Motor neuron (in vitro differentiated cells): ENCODE measurements at regions not wholly inside any gene's neighbourhood (a gene's known extent, or its start where the extent isn't known, plus 50 kb on each side); places are given as distances from the start of the nearest gene placed in this dataset.

Experiments used
- ATAC-seq, 8 experiments: fragments of 200-7000 bp; cut with Tn5 transposase; replicated peaks in 6 of 8; 2 replicates each; pipeline ENCODE4 v1.8.0; 2021; ENCODE audit warnings: mild to moderate bottlenecking in 8 of 8, moderate library complexity in 8 of 8
- H3K27ac ChIP-seq, 2 donors: fragments of 250-450 bp; sonication (Bioruptor Pico); 2 replicates each; pipeline ENCODE4 v1.9.0; 2021; ENCODE audit warnings: antibody characterized with exemption in 2 of 2, mild to moderate bottlenecking in 2 of 2, moderate library complexity in 1 of 2
- H3K4me1 ChIP-seq, 2 donors: fragments of 250-450 bp; sonication (Bioruptor Pico); replicated peaks in 1 of 2; 2 replicates each; pipeline ENCODE4 v1.6.1; 2021; ENCODE audit warnings: antibody characterized with exemption in 2 of 2, mild to moderate bottlenecking in 2 of 2, moderate library complexity in 1 of 2
- H3K4me3 ChIP-seq, 5 donors: fragments of 250-450 bp; sonication (Bioruptor Pico); 2 replicates each; pipeline ENCODE4 v1.9.0; 2021; ENCODE audit warnings: antibody characterized with exemption in 5 of 5, mild to moderate bottlenecking in 5 of 5, moderate library complexity in 4 of 5
- WGBS, 10 experiments: fragments of 450-650 bp; shearing (Covaris generic); methylation state at CpG; one replicate each; pipeline ENCODE4 v1.0.0; 2022; 5-methylcytosine and 5-hydroxymethylcytosine counted together
- in situ Hi-C, 9 experiments: fragments of 400-800 bp; cut with MboI; loops; one replicate each; pipeline ENCODE4 v1.15.0; 2021; ENCODE audit warnings: low sequenced_read_pairs in 9 of 9, low pct_unique_long_range_greater_than_20kb in 2 of 9; ENCODE audit not compliant: unreplicated experiment in 9 of 9

DNA sequence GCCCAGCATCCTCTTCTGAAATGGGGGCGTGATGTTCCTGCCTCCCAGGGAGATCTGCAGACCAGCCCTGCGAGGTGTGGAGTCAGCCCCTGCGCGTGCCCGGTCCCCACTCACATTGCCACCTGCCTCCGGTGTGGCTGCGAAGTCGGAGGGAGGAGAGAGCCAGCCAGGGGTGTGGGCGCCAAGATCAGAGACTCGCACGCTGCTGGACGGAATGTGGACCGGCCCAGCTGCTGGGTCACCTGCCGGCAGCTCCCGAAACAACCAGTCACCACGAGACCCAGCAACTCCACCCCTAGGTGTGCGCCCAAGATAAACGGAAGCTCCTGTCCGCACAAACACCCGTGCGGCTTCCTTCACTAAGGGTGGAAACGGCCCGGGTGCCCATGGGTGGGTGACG lies 51.1 kb upstream of the EGFL7 start:
- in situ Hi-C loops: no loop called here
- ATAC-seq: no peak
- WGBS, 10 experiments: 86 to 100% (median 94%) methylated on average over 1 to 8 of the region's 24 CpGs; no CpG with 5 or more reads in 5 of the 10 experiments
- no peak overlapping the region for H3K27ac ChIP-seq
- H3K4me3 ChIP-seq: no peak overlapping the region
- H3K4me1 ChIP-seq: peaks cover 40 to 44% of the 10 kb centered on the region in 2 donors

- Histone ChIP-seq H3K4me1 (peaks cover 45 to 46% of the 10 kb centered on the region in 2 donors), H3K27ac (no peak overlapping the region), H3K4me3 (no peak overlapping the region)
- WGBS, 10 experiments: 100% methylated on average over 2 of the region's 11 CpGs; no CpG with 5 or more reads in 9 of the 10 experiments
- no peak for ATAC-seq
- in situ Hi-C loops: no loop called here
Observed at GRCh38 chr9:136611119-136611518, 51.6 kb upstream of the EGFL7 start.

DNA sequence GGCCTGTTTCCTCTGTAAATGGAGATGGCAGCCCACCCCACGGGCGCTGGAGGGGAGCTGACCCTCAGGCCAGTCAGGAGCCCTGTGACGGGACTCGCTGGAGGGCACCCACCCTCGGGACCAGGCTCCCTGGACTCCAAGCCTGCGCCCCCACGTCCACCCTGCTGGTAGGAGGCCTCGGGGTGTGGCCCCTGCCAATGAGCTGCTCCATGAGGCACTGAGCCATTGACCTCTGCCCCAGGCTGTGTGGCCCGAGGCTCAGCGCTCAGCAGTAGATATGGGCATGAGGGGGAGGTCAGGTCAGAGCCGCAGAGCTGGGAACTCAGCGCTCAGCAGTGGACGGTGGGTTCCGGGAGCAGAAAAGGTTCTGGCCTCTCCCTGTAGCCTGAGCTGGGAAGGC lies 52.3 kb upstream of the EGFL7 start:
- WGBS, 10 experiments: no CpG with 5 or more reads among the region's 14 CpGs
- Histone ChIP-seq H3K4me1 (peaks cover 47% of the 10 kb centered on the region in 2 donors), H3K27ac (no peak overlapping the region), H3K4me3 (no peak overlapping the region)
- in situ Hi-C loops: no loop called here
- ATAC-seq: no peak

GRCh38 chr9:136609838-136610311 lies 52.8 kb upstream of the EGFL7 start:
- in situ Hi-C loops: no loop called here
- no CpG with 5 or more reads among the region's 17 CpGs for WGBS, 10 experiments
- ATAC-seq: peak in 1 of 8 experiments; percentile 6
- Histone ChIP-seq H3K4me3 (no peak overlapping the region), H3K4me1 (peaks cover 41 to 44% of the 10 kb centered on the region in 2 donors), H3K27ac (no peak overlapping the region)

GRCh38 chr9:136609160-136609475 lies 53.6 kb upstream of the EGFL7 start:
- no CpG with 5 or more reads among the region's 6 CpGs for WGBS, 10 experiments
- Histone ChIP-seq H3K4me1 (peaks cover 33 to 38% of the 10 kb centered on the region in 2 donors), H3K27ac (no peak overlapping the region), H3K4me3 (no peak overlapping the region)
- ATAC-seq: no peak
- in situ Hi-C loops: no loop called here

- peaks cover 28 to 32% of the 10 kb centered on the region in 2 donors for H3K4me1 ChIP-seq
- no peak overlapping the region for H3K4me3 ChIP-seq
- no peak overlapping the region for H3K27ac ChIP-seq
- in situ Hi-C loops: no loop called here
- no peak for ATAC-seq
- 0 to 85% (median 80%) methylated on average over 1 to 4 of the region's 16 CpGs; no CpG with 5 or more reads in 5 of the 10 experiments for WGBS, 10 experiments
Observed at GRCh38 chr9:136608348-136609159, 54.2 kb upstream of the EGFL7 start.

GRCh38 chr9:136607334-136607919 lies 55.3 kb upstream of the EGFL7 start:
- no peak overlapping the region for H3K4me3 ChIP-seq
- peaks cover 32 to 40% of the 10 kb centered on the region in 2 donors for H3K4me1 ChIP-seq
- no peak overlapping the region for H3K27ac ChIP-seq
- no peak for ATAC-seq
- WGBS, 10 experiments: 100% methylated on average over 1 to 2 of the region's 17 CpGs; no CpG with 5 or more reads in 8 of the 10 experiments
- in situ Hi-C loops: no loop called here

GRCh38 chr9:136606687-136607333 lies 55.9 kb upstream of the EGFL7 start:
- peak in 6 of 8 experiments; percentile 29 to 61 (median 44) for ATAC-seq
- in situ Hi-C loops: no loop called here

DNA sequence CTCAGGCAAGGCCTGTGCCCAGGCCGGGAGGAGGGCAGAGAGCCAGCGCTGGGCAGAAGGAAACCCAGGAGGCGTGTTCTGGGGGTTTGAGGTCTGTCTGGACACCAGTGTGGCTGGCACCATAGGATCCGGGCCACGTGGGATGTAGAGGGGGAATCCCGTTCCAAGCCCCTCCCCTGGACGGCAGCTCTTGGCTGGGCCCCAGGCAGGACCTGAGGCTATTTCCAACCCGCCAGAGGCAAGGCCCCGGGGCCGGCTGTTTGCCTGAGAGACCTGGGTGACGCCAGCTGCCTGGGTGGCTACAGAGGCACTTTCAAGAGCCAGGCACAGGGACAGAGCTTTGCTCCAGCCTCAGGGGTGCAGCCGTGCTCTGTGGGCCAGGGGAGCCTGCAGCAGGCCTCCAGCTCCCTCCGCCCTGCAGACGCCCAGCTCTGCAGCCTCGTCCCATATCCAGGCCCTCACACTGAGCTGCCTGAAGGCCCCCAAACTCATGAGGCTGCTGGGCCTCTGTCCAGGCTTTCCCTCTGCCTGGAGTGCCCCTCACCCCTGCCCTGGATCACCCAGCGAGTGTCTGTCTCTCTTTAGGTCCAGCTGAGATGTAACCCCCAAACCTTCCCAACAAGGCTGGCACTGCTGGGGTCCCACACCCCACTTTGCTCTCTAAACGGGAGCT lies 56.6 kb upstream of the EGFL7 start:
- H3K4me1 ChIP-seq: peaks cover 37 to 45% of the 10 kb centered on the region in 2 donors
- 45 to 94% methylated on average over 3 to 4 of the region's 17 CpGs; no CpG with 5 or more reads in 8 of the 10 experiments for WGBS, 10 experiments
- peak in 3 of 8 experiments; percentile 1 to 31 (median 24) for ATAC-seq
- no peak overlapping the region for H3K4me3 ChIP-seq
- in situ Hi-C loops: no loop called here
- peak overlapping the region in 1 of 2 donors; percentile 31 for H3K27ac ChIP-seq

More at GRCh38 chr9:136606687-136607333, 55.9 kb upstream of the EGFL7 start:
- peaks cover 37 to 45% of the 10 kb centered on the region in 2 donors for H3K4me1 ChIP-seq
- WGBS, 10 experiments: 40 to 100% (median 59%) methylated on average over 1 to 5 of the region's 19 CpGs; no CpG with 5 or more reads in 6 of the 10 experiments
- H3K27ac ChIP-seq: peak overlapping the region in 1 of 2 donors; percentile 31
- H3K4me3 ChIP-seq: no peak overlapping the region

DNA sequence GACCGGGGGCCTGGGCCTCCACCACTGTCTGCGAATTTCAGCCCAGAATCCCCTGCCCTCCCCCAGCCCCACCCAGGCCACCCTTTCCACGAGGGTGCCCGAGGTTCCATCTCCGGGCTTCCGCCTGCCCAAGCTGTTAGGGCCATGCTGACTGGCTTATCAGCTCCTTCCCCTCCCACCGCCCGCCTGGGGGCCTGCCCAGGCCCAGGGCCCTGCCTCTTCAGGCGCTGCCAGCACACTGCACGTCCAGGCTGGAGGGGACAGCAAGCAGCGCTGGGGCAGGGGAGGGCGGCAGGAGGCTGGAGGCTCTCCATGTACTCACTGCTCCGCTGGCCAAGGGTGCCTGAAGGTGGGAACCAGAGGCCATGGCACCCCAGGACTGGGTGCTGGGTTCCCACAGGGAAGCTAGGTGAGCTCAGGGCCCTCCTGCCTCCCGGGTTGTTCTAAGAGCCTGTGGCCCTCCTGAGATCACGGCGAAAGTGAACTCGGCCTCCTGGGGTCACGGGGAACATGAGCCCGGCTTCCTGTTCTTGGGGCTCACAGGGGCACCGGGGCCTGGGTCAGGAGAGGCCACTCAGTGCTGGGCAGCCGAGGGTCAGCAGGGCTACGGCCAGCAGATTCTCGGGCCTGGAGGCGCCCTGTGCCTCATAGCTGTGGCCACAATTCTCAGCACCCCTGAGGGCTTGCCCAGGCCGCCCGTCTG lies 57.7 kb upstream of the EGFL7 start:
- ATAC-seq: peak in 1 of 8 experiments; percentile 6
- in situ Hi-C loops: no loop called here
- WGBS, 10 experiments: 79 to 80% methylated on average over 2 to 7 of the region's 26 CpGs; no CpG with 5 or more reads in 8 of the 10 experiments
- Histone ChIP-seq H3K27ac (no peak overlapping the region), H3K4me1 (peaks cover 35 to 43% of the 10 kb centered on the region in 2 donors), H3K4me3 (no peak overlapping the region)

GRCh38 chr9:136603901-136604814 lies 58.3 kb upstream of the NOTCH1 start:
- no peak overlapping the region for H3K4me3 ChIP-seq
- 20 to 33% methylated on average over 1 of the region's 33 CpGs; no CpG with 5 or more reads in 8 of the 10 experiments for WGBS, 10 experiments
- peaks cover 35 to 45% of the 10 kb centered on the region in 2 donors for H3K4me1 ChIP-seq
- in situ Hi-C loops: no loop called here
- ATAC-seq: peak in 2 of 8 experiments; percentile 27 to 33
- H3K27ac ChIP-seq: no peak overlapping the region
